ENCODE measurements at regions not wholly inside any gene's neighbourhood (a gene's known extent, or its start where the extent isn't known, plus 50 kb on each side); places are given as distances from the start of the nearest gene placed in this dataset.

DNA sequence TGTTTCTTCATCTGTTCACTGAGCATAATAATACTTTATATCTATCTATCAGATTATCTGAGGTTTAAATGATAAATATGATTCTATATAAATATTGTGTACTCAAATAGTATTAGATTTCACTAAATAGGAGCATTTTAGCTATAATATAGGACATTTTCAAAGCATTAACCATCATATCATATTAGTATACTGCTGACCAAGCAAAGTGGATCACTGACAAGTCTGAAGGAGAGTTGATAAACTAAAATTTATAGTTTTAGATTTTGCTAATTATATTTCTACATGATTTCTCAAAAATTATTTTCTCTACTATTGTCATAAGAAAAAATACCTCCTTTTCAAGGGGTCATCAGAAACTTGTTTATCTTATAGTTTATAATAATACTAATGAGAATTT, 937.8 kb upstream of the LRATD1 start:
- TF ChIP-seq JUN (CRISPR knock-in tag; IDR thresholded peaks at IDR 0.05) (no peak), POLR2AphosphoS5 (IDR thresholded peaks at IDR 0.05; ENCODE audit: low read depth, low read length) (no peak), RFX5 (IDR thresholded peaks at IDR 0.05; ENCODE audit: low read depth, low read length) (no peak), MYC (CRISPR knock-in tag; IDR thresholded peaks at IDR 0.05; ENCODE audit: borderline replicate concordance) (no peak), ZC3H4 (CRISPR knock-in tag; IDR thresholded peaks at IDR 0.05; ENCODE audit: borderline replicate concordance) (no peak), MYNN (CRISPR knock-in tag; IDR thresholded peaks at IDR 0.05; ENCODE audit: low read depth) (no peak)
- TF ChIP-seq, protein P1, sequence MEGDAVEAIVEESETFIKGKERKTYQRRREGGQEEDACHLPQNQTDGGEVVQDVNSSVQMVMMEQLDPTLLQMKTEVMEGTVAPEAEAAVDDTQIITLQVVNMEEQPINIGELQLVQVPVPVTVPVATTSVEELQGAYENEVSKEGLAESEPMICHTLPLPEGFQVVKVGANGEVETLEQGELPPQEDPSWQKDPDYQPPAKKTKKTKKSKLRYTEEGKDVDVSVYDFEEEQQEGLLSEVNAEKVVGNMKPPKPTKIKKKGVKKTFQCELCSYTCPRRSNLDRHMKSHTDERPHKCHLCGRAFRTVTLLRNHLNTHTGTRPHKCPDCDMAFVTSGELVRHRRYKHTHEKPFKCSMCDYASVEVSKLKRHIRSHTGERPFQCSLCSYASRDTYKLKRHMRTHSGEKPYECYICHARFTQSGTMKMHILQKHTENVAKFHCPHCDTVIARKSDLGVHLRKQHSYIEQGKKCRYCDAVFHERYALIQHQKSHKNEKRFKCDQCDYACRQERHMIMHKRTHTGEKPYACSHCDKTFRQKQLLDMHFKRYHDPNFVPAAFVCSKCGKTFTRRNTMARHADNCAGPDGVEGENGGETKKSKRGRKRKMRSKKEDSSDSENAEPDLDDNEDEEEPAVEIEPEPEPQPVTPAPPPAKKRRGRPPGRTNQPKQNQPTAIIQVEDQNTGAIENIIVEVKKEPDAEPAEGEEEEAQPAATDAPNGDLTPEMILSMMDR (CRISPR knock-in tag; IDR thresholded peaks at IDR 0.05): no peak
- TF ChIP-seq, protein P2, sequence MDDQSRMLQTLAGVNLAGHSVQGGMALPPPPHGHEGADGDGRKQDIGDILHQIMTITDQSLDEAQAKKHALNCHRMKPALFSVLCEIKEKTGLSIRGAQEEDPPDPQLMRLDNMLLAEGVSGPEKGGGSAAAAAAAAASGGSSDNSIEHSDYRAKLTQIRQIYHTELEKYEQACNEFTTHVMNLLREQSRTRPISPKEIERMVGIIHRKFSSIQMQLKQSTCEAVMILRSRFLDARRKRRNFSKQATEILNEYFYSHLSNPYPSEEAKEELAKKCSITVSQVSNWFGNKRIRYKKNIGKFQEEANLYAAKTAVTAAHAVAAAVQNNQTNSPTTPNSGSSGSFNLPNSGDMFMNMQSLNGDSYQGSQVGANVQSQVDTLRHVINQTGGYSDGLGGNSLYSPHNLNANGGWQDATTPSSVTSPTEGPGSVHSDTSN (CRISPR knock-in tag; IDR thresholded peaks at IDR 0.05; ENCODE audit: borderline replicate concordance): no peak
- TF ChIP-seq, protein P3, sequence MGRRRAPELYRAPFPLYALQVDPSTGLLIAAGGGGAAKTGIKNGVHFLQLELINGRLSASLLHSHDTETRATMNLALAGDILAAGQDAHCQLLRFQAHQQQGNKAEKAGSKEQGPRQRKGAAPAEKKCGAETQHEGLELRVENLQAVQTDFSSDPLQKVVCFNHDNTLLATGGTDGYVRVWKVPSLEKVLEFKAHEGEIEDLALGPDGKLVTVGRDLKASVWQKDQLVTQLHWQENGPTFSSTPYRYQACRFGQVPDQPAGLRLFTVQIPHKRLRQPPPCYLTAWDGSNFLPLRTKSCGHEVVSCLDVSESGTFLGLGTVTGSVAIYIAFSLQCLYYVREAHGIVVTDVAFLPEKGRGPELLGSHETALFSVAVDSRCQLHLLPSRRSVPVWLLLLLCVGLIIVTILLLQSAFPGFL (CRISPR knock-in tag; IDR thresholded peaks at IDR 0.05): no peak

All from HepG2 (cell line).